Neural cell (in vitro differentiated cells): ENCODE measurements at regions not wholly inside any gene's neighbourhood (a gene's known extent, or its start where the extent isn't known, plus 50 kb on each side); places are given as distances from the start of the nearest gene placed in this dataset.
A peak's percentile ranks its signal among the peaks of the same experiment; 100 is the strongest.

ENCODE experiments used
- H2AFZ ChIP-seq: fragments of 200-600, 300-800 bp; sonication (generic), shearing (Covaris generic); 2 replicates; pipeline ENCODE4 v1.6.0; 2014; ENCODE audit warnings: low read depth, mild to moderate bottlenecking, antibody characterized with exemption, low read length, moderate library complexity
- H3F3A ChIP-seq: fragments of 200-600 bp; shearing (Covaris generic); 2 replicates; pipeline ENCODE4 v1.6.1; 2016; ENCODE audit warnings: mild to moderate bottlenecking, moderate library complexity, mixed read lengths, antibody characterized with exemption, low read length; ENCODE audit not compliant: insufficient read depth, poor library complexity, severe bottlenecking
- H3K27ac ChIP-seq: fragments of 200-600, 300-800 bp; sonication (generic), shearing (Covaris generic); 2 replicates; pipeline ENCODE4 v1.5.1; 2014; ENCODE audit warnings: mild to moderate bottlenecking, low read length, moderate library complexity
- H3K27me3 ChIP-seq: fragments of 300-800, 200-600 bp; sonication (generic), shearing (Covaris generic); 2 replicates; pipeline ENCODE4 v1.6.0; 2014; ENCODE audit warnings: mild to moderate bottlenecking, low read depth, low read length, moderate library complexity; ENCODE audit not compliant: insufficient read depth
- H3K36me3 ChIP-seq: fragments of 300-800, 200-600 bp; sonication (generic), shearing (Covaris generic); 2 replicates; pipeline ENCODE4 v1.5.1; 2014; ENCODE audit warnings: mild to moderate bottlenecking, antibody characterized with exemption, low read length, moderate library complexity; ENCODE audit not compliant: insufficient read depth
- H3K4me2 ChIP-seq: fragments of 300-800, 200-600 bp; sonication (generic), shearing (Covaris generic); 2 replicates; pipeline ENCODE4 v1.6.0; 2014; ENCODE audit warnings: mild to moderate bottlenecking, low read length
- H3K4me3 ChIP-seq: fragments of 300-800, 200-600 bp; sonication (generic), shearing (Covaris generic); 2 replicates; pipeline ENCODE4 v1.5.1; 2014; ENCODE audit warnings: mild to moderate bottlenecking, low read length, moderate library complexity
- H3K79me2 ChIP-seq: fragments of 200-600 bp; shearing (Covaris generic); replicated peaks from 2 replicates; pipeline ENCODE4 v1.6.0; 2014; ENCODE audit warnings: mild to moderate bottlenecking, low read length, moderate library complexity; ENCODE audit not compliant: insufficient read depth
- H3K9ac ChIP-seq: fragments of 300-800, 200-600 bp; sonication (generic), shearing (Covaris generic); 2 replicates; pipeline ENCODE4 v1.6.1; 2016; ENCODE audit warnings: mild to moderate bottlenecking, low read length, mixed read lengths
- H3K9me2 ChIP-seq: fragments of 200-600 bp; shearing (Covaris generic); 2 replicates; pipeline ENCODE4 v1.6.1; 2016; ENCODE audit warnings: mild to moderate bottlenecking, low read length, mixed read lengths; ENCODE audit not compliant: insufficient read depth
- H3K9me3 ChIP-seq: fragments of 200-600, 300-800 bp; sonication (generic), shearing (Covaris generic); 2 replicates; pipeline ENCODE4 v1.6.1; 2016; ENCODE audit warnings: mild to moderate bottlenecking, mixed run types, low read length, moderate library complexity, mixed read lengths
- H4K20me1 ChIP-seq: fragments of 200-600 bp; shearing (Covaris generic); 2 replicates; pipeline ENCODE4 v1.6.1; 2016; ENCODE audit warnings: mild to moderate bottlenecking, mixed run types; ENCODE audit not compliant: insufficient read depth
- CTCF ChIP-seq: fragments of 450-650 bp; IDR thresholded peaks from 2 replicates; pipeline ENCODE4 v1.5.1; 2014; ENCODE audit warnings: antibody characterized with exemption, mild to moderate bottlenecking, moderate library complexity; ENCODE audit not compliant: poor library complexity, severe bottlenecking
- EP300 ChIP-seq: fragments of 450-650 bp; conservative IDR thresholded peaks from 2 replicates; pipeline ENCODE4 v1.6.1; 2014; ENCODE audit warnings: antibody characterized with exemption, mild to moderate bottlenecking, moderate library complexity; ENCODE audit not compliant: poor library complexity, severe bottlenecking
- EZH2 ChIP-seq: fragments of 200-600, 300-800 bp; shearing (Covaris generic), sonication (generic); IDR thresholded peaks from 2 replicates; pipeline ENCODE4 v1.6.1; 2014; ENCODE audit warnings: antibody characterized with exemption, low read length, borderline replicate concordance, mild to moderate bottlenecking; ENCODE audit not compliant: insufficient read depth, poor library complexity, severe bottlenecking
- MXI1 ChIP-seq: fragments of 450-650 bp; conservative IDR thresholded peaks from 2 replicates; pipeline ENCODE4 v1.6.1; 2014; ENCODE audit warnings: antibody characterized with exemption, mild to moderate bottlenecking; ENCODE audit not compliant: poor library complexity, severe bottlenecking
- POLR2AphosphoS5 ChIP-seq: IDR thresholded peaks from 2 replicates; pipeline ENCODE4 v1.6.1; 2012
- RAD21 ChIP-seq: fragments of 450-650 bp; conservative IDR thresholded peaks from 2 replicates; pipeline ENCODE4 v1.6.1; 2014; ENCODE audit warnings: antibody characterized with exemption, mild to moderate bottlenecking, moderate library complexity
- REST ChIP-seq: IDR thresholded peaks from 2 replicates; pipeline ENCODE4 v1.6.1; 2012; ENCODE audit warnings: borderline replicate concordance
- SMC3 ChIP-seq: fragments of 450-650 bp; conservative IDR thresholded peaks from 2 replicates; pipeline ENCODE4 v1.6.1; 2014; ENCODE audit warnings: antibody characterized with exemption, mild to moderate bottlenecking, moderate library complexity; ENCODE audit not compliant: poor library complexity
- TAF1 ChIP-seq: IDR thresholded peaks from 2 replicates; pipeline ENCODE4 v1.6.1; 2012; ENCODE audit warnings: low read depth

GRCh38 chr1:78358165-78358564 is 132.6 kb upstream of the PTGFR start:
- Histone ChIP-seq H2AFZ (no peak overlapping the region), H3K9me3 (no peaks in the 10 kb centered on the region), H4K20me1 (no peaks in the 10 kb centered on the region)

GRCh38 chr1:78359666-78360065 is 131.1 kb upstream of the PTGFR start:
- Histone ChIP-seq H3K27me3 (peaks cover 5% of the 10 kb centered on the region), H3F3A (no peaks in the 10 kb centered on the region), H2AFZ (no peak overlapping the region), H3K27ac (no peak overlapping the region), H3K9me3 (no peaks in the 10 kb centered on the region), H3K4me3 (no peak overlapping the region), H3K4me2 (no peak overlapping the region), H3K9ac (no peak overlapping the region), H3K9me2 (no peaks in the 10 kb centered on the region), H3K79me2 (no peaks in the 10 kb centered on the region), H4K20me1 (no peaks in the 10 kb centered on the region), H3K36me3 (no peaks in the 10 kb centered on the region)
- no peak for TF ChIP-seq SMC3
- TF ChIP-seq EP300 = no peak
- TF ChIP-seq REST = no peak
- no peak for TF ChIP-seq POLR2AphosphoS5
- TF ChIP-seq CTCF = no peak
- TF ChIP-seq MXI1 = no peak
- no peak for TF ChIP-seq TAF1
- no peak for TF ChIP-seq EZH2
- no peak for TF ChIP-seq RAD21

More at GRCh38 chr1:78358165-78358564, 132.6 kb upstream of the PTGFR start:
- no peaks in the 10 kb centered on the region for H3K9me2 ChIP-seq
- H3K9ac ChIP-seq = no peak overlapping the region
- no peak overlapping the region for H3K4me3 ChIP-seq
- H3K27me3 ChIP-seq = peaks cover 5% of the 10 kb centered on the region
- H3K27ac ChIP-seq = no peak overlapping the region
- H3K4me2 ChIP-seq = no peak overlapping the region
- H3F3A ChIP-seq = no peaks in the 10 kb centered on the region
- H3K79me2 ChIP-seq = no peaks in the 10 kb centered on the region
- TF ChIP-seq TAF1 (no peak), EP300 (peak; percentile 90), POLR2AphosphoS5 (peak; percentile 91)
- H3K36me3 ChIP-seq = no peaks in the 10 kb centered on the region

- TF ChIP-seq EZH2 (no peak), MXI1 (no peak), REST (no peak), EP300 (no peak), CTCF (no peak), TAF1 (no peak), POLR2AphosphoS5 (no peak), SMC3 (no peak), RAD21 (no peak)
- Histone ChIP-seq H3K79me2 (no peaks in the 10 kb centered on the region), H3K27me3 (no peaks in the 10 kb centered on the region), H3K27ac (no peak overlapping the region), H3K9ac (no peak overlapping the region), H3K9me2 (no peaks in the 10 kb centered on the region), H3K36me3 (no peaks in the 10 kb centered on the region), H3K9me3 (no peaks in the 10 kb centered on the region), H2AFZ (no peak overlapping the region), H3K4me2 (no peak overlapping the region), H3K4me3 (no peak overlapping the region), H4K20me1 (no peaks in the 10 kb centered on the region), H3F3A (no peaks in the 10 kb centered on the region)
These were observed 130.2 kb upstream of the PTGFR start for GRCh38 chr1:78360584-78360983.
